Testis (tissue), 2 donors: ENCODE measurements at regions not wholly inside any gene's neighbourhood (a gene's known extent, or its start where the extent isn't known, plus 50 kb on each side); places are given as distances from the start of the nearest gene placed in this dataset.

Experiments used
- DNase-seq: peaks from one replicate; pipeline ENCODE4 v3.0.0-alpha.2; 2019
- H3K27ac ChIP-seq, 2 donors: fragments of 200-600 bp; sonication (generic); one replicate each; pipeline ENCODE4 v1.5.1; 2019
- H3K27me3 ChIP-seq: fragments of 200-600 bp; sonication (generic); one replicate; pipeline ENCODE4 v1.5.1; 2019
- H3K36me3 ChIP-seq: fragments of 200-600 bp; sonication (generic); one replicate; pipeline ENCODE4 v1.5.1; 2017; ENCODE audit warnings: low read depth; ENCODE audit errors: missing control alignments
- H3K4me1 ChIP-seq: fragments of 200-600 bp; sonication (generic); one replicate; pipeline ENCODE4 v1.5.1; 2019
- H3K4me3 ChIP-seq, 2 donors: fragments of 200-600 bp; sonication (generic); one replicate each; pipeline ENCODE4 v1.5.1; 2017 to 2019
- H3K9me3 ChIP-seq: fragments of 200-600 bp; sonication (generic); one replicate; pipeline ENCODE4 v1.5.1; 2017
- POLR2A ChIP-seq: fragments of 450-650 bp; IDR thresholded peaks from one replicate; pipeline ENCODE4 v1.6.1; 2017; ENCODE audit warnings: antibody characterized with exemption, mild to moderate bottlenecking, moderate library complexity
- whole genome bisulfite sequencing, 2 donors: methylation state at CpG; one replicate each; pipeline ENCODE4 v1.1.5; 2018; 5-methylcytosine and 5-hydroxymethylcytosine counted together
- intact Hi-C: fragments of 100-400 bp; cut with DNase I; formaldehyde crosslinking; loops from one replicate; pipeline ENCODE4 v1.15.1; 2023; ENCODE audit warnings: low total_unique reads
- TF ChIP-seq, protein P1 (sequence below), 3 experiments: fragments of 450-650 bp in 2 of 3; fragments of 200-600 bp in 1 of 3; sonication (generic) in 1 of 3; IDR thresholded peaks; one replicate each; pipeline ENCODE4 v1.5.1; 2016 to 2019; ENCODE audit warnings: antibody characterized with exemption in 3 of 3, mild to moderate bottlenecking in 2 of 3, moderate library complexity in 1 of 3

GRCh38 chr11:133778161-133778560 is 67.2 kb downstream of the SPATA19 start:
- no peak for TF ChIP-seq POLR2A
- TF ChIP-seq, protein P1, sequence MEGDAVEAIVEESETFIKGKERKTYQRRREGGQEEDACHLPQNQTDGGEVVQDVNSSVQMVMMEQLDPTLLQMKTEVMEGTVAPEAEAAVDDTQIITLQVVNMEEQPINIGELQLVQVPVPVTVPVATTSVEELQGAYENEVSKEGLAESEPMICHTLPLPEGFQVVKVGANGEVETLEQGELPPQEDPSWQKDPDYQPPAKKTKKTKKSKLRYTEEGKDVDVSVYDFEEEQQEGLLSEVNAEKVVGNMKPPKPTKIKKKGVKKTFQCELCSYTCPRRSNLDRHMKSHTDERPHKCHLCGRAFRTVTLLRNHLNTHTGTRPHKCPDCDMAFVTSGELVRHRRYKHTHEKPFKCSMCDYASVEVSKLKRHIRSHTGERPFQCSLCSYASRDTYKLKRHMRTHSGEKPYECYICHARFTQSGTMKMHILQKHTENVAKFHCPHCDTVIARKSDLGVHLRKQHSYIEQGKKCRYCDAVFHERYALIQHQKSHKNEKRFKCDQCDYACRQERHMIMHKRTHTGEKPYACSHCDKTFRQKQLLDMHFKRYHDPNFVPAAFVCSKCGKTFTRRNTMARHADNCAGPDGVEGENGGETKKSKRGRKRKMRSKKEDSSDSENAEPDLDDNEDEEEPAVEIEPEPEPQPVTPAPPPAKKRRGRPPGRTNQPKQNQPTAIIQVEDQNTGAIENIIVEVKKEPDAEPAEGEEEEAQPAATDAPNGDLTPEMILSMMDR (IDR thresholded peaks at IDR 0.05), result no peak
- H3K9me3 ChIP-seq, result no peaks in the 10 kb centered on the region
- 20 to 60% methylated on average over 4 to 18 of the region's 18 CpGs for WGBS, 2 donors
- peak overlapping the region in 1 of 2 donors; percentile 25 for H3K4me3 ChIP-seq
- intact Hi-C loops, result no loop called here
- no peaks in the 10 kb centered on the region for H3K36me3 ChIP-seq
- no peaks in the 10 kb centered on the region for H3K27me3 ChIP-seq
- no peak for DNase-seq
- no peak overlapping the region for H3K27ac ChIP-seq
- H3K4me1 ChIP-seq, result no peaks in the 10 kb centered on the region

DNA sequence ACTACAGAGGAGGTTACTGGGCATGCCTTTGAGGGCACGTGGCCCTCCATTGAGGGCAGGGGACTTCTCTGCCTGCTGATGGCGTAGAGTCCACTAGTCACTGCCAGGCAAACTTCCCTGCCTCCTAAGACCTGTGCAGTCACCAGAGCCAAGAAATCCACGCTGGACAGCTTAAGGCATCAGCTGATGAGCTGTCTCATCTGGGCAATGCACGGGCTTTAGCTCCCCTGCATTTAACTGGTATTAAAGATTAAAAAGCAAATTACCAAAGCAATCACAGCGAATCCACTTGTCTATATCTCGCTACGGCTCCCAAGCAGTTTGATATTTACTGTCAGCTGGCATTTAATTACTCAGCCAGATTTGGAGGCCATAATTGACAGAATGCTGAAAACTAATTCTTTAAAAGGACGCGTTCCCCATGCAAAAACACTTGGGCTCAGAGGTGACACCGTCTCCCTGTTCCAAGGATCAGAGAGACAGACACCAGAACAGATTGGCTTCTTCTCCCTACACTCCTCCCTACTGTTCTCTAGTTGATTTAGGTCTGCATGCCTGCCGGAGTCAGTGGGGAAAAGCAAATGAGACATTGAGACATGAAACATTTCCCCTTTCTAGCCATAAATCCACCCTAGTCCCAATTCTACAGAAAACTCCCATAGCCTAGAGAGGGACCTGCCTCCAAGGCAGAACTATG is 68.5 kb downstream of the SPATA19 start:
- H3K9me3 ChIP-seq, result no peaks in the 10 kb centered on the region
- WGBS, 2 donors, result 37 to 43% methylated on average over 11 of the region's 11 CpGs
- TF ChIP-seq POLR2A, result no peak
- TF ChIP-seq, protein P1 (IDR thresholded peaks at IDR 0.05), result no peak

DNA sequence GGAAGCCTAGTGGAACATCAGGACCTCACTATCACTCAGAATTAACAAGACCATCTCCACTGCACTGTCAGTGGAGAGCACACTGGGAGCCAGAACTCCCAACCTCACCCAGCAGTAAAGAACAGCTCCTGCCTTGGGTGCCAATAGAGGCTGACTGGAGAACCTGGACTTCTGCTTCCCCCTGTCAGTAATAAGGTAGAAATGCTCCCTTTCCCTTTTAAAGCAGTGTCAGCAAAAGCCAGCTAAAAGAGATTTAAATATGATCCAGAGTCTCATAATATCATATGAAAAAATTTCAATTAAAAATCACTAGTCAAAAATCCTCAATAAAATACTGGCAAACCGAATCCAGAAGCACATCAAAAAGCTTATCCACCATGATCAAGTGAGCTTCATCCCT is 82.8 kb downstream of the SPATA19 start:
- 73 to 75% methylated on average over 1 of the region's 1 CpG for WGBS, 2 donors
- TF ChIP-seq, protein P1 (IDR thresholded peaks at IDR 0.05), result no peak
- no peak for TF ChIP-seq POLR2A
- Histone ChIP-seq H3K9me3 (no peaks in the 10 kb centered on the region), H3K4me3 (no peak overlapping the region), H3K36me3 (no peaks in the 10 kb centered on the region), H3K4me1 (no peaks in the 10 kb centered on the region), H3K27me3 (no peaks in the 10 kb centered on the region), H3K27ac (no peak overlapping the region)
- intact Hi-C loops, result no loop called here
- DNase-seq, result no peak

More for the DNA sequence above, 68.5 kb downstream of the SPATA19 start:
- Histone ChIP-seq H3K36me3 (no peaks in the 10 kb centered on the region), H3K4me1 (no peaks in the 10 kb centered on the region), H3K4me3 (no peak overlapping the region), H3K27ac (no peak overlapping the region), H3K27me3 (no peaks in the 10 kb centered on the region)
- intact Hi-C loops, result no loop called here
- DNase-seq, result no peak

DNA sequence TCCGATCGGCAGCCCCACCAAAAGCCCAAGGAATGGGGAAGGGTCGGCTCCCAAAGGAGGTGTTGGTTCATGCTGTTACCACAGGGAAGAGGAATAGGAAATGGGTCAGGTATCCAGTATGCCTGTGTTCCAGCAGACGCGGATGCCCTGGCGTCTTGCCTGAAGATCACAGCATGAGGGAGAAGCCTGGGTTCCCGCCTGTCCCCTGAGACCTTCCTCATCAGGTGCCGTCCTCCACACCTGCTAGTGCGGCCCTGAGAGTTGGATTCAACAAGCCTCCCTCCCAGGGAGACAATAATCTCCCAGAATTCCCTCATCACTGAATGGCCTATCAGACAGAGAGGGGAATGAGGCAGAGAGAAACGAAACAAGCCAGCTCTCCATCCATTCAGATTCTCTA is 92.2 kb downstream of the SPATA19 start:
- Histone ChIP-seq H3K4me1 (no peaks in the 10 kb centered on the region), H3K27ac (no peak overlapping the region), H3K36me3 (no peaks in the 10 kb centered on the region), H3K27me3 (no peaks in the 10 kb centered on the region), H3K4me3 (no peak overlapping the region), H3K9me3 (no peaks in the 10 kb centered on the region)
- 49 to 59% methylated on average over 6 to 10 of the region's 10 CpGs for WGBS, 2 donors
- no peak for DNase-seq
- intact Hi-C loops, result no loop called here
- no peak for TF ChIP-seq POLR2A
- TF ChIP-seq, protein P1 (IDR thresholded peaks at IDR 0.05), result no peak

DNA sequence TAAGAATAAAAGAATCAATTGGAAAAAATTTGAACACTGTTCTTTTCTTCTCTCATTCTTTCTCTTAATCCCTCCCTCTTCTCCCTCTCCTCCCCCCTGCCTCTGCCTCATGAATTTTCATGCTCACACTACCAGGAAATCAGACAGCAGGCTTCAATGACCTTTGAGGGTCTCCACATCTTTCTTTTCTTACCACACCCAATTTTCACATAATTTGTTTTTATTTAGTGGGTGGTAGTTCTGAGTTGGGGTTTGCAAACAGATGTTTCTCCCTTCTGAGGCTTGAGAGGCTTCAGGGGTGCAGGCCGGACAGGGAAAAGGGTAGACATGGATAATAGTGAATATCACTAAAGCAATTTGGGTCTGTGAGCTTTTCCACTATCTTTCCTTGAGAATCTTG is 95.5 kb downstream of the SPATA19 start:
- no peaks in the 10 kb centered on the region for H3K36me3 ChIP-seq
- TF ChIP-seq POLR2A, result no peak
- TF ChIP-seq, protein P1 (IDR thresholded peaks at IDR 0.05), result no peak
- H3K4me3 ChIP-seq, result no peak overlapping the region
- DNase-seq, result no peak
- no peak overlapping the region for H3K27ac ChIP-seq
- no peaks in the 10 kb centered on the region for H3K27me3 ChIP-seq
- no peaks in the 10 kb centered on the region for H3K4me1 ChIP-seq
- no peaks in the 10 kb centered on the region for H3K9me3 ChIP-seq
- 81 to 93% methylated on average over 1 of the region's 1 CpG for WGBS, 2 donors
- intact Hi-C loops, result no loop called here
